H1 (cell line): ENCODE measurements at regions not wholly inside any gene's neighbourhood (a gene's known extent, or its start where the extent isn't known, plus 50 kb on each side); places are given as distances from the start of the nearest gene placed in this dataset.

Experiments
- CTCF ChIA-PET: fragments of 300-600 bp; sonication (Branson Sonifier 250); formaldehyde crosslinking; loops from one replicate; lab custom pipeline; 2021; ENCODE audit not compliant: partially characterized antibody; lab: Charles Lee
- POLR2A ChIA-PET: fragments of 300-600 bp; sonication (Branson Sonifier 250); formaldehyde crosslinking; loops from one replicate; lab custom pipeline; 2021; ENCODE audit warnings: inconsistent platforms; ENCODE audit not compliant: partially characterized antibody; lab: Charles Lee
- DNase-seq, 2 experiments: peaks; one replicate each; pipeline versions ENCODE4 v3.0.0 to v3.0.0-alpha.2; 2010 to 2022; ENCODE audit warnings: low spot score in 2 of 2, low read depth in 1 of 2, mixed read lengths in 1 of 2
- FAIRE-seq: peaks from 2 replicates; lab custom pipeline; 2011; peaks lifted over from hg19 to GRCh38; lab: Jason Lieb, UNC
- H2AFZ ChIP-seq: 2 replicates; pipeline ENCODE4 v1.8.1; 2012; ENCODE audit warnings: low read length, inconsistent platforms
- H2AK5ac ChIP-seq: 2 replicates; pipeline ENCODE4 v1.6.1; 2013; ENCODE audit warnings: low read depth, low read length
- H2BK120ac ChIP-seq: replicated peaks from 2 replicates; pipeline ENCODE3; 2013; ENCODE audit warnings: low read depth, low read length, inconsistent platforms
- H2BK12ac ChIP-seq: 2 replicates; pipeline ENCODE4 v1.6.1; 2013; ENCODE audit warnings: low read depth, low read length
- H2BK15ac ChIP-seq: 2 replicates; pipeline ENCODE4 v1.6.1; 2013; ENCODE audit warnings: low read length
- H2BK20ac ChIP-seq: 2 replicates; pipeline ENCODE4 v1.6.1; 2013; ENCODE audit warnings: low read length
- H2BK5ac ChIP-seq: 2 replicates; pipeline ENCODE4 v1.6.1; 2013; ENCODE audit warnings: low read depth, low read length
- H3K14ac ChIP-seq: 2 replicates; pipeline ENCODE4 v1.6.1; 2013; ENCODE audit warnings: inconsistent platforms; ENCODE audit not compliant: insufficient read length
- H3K18ac ChIP-seq: 2 replicates; pipeline ENCODE4 v1.6.1; 2013; ENCODE audit warnings: low read length; ENCODE audit errors: extremely low read depth
- H3K23ac ChIP-seq: 2 replicates; pipeline ENCODE4 v1.6.1; 2013; ENCODE audit warnings: inconsistent platforms; ENCODE audit not compliant: insufficient read length
- H3K23me2 ChIP-seq: 2 replicates; pipeline ENCODE4 v1.6.1; 2013; ENCODE audit warnings: low read depth, low read length
- H3K27ac ChIP-seq: 2 replicates; pipeline ENCODE4 v1.6.1; 2011; ENCODE audit warnings: low read depth, low read length, inconsistent platforms
- H3K27me3 ChIP-seq, 4 experiments: replicated peaks in 1 of 4; 1 replicate in 1 of 4; 2 replicates in 3 of 4; pipeline versions ENCODE4 v1.6.1 to v1.8.1; 2011 to 2013; ENCODE audit warnings: low read length in 3 of 4, mild to moderate bottlenecking in 3 of 4, inconsistent platforms in 2 of 4, mixed read lengths in 2 of 4, moderate library complexity in 1 of 4; ENCODE audit not compliant: control insufficient read depth in 3 of 4, insufficient read depth in 3 of 4; ENCODE audit errors: extremely low read depth in 1 of 4
- H3K36me3 ChIP-seq, 4 experiments: 2 replicates each; pipeline versions ENCODE4 v1.6.1 to v1.8.1; 2011 to 2013; ENCODE audit warnings: mild to moderate bottlenecking in 4 of 4, low read length in 3 of 4, moderate library complexity in 2 of 4, control low read depth in 1 of 4, inconsistent platforms in 1 of 4; ENCODE audit not compliant: insufficient read depth in 4 of 4, control insufficient read depth in 2 of 4
- H3K4ac ChIP-seq: replicated peaks from 2 replicates; pipeline ENCODE3; 2013; ENCODE audit warnings: low read length, low read depth, mixed read lengths, inconsistent platforms; ENCODE audit not compliant: insufficient read length
- H3K4me1 ChIP-seq, 4 experiments: replicated peaks in 1 of 4; 1 replicate in 1 of 4; 2 replicates in 3 of 4; pipeline versions ENCODE4 v1.6.1 to v1.8.1; 2011 to 2013; ENCODE audit warnings: low read length in 3 of 4, inconsistent platforms in 2 of 4, mixed read lengths in 1 of 4; ENCODE audit not compliant: insufficient read depth in 4 of 4, control insufficient read depth in 3 of 4
- H3K4me2 ChIP-seq, 2 experiments: 2 replicates each; pipeline versions ENCODE4 v1.6.1 to v1.8.1; 2011 to 2013; ENCODE audit warnings: low read depth in 2 of 2, low read length in 2 of 2, control low read depth in 1 of 2, inconsistent platforms in 1 of 2, mild to moderate bottlenecking in 1 of 2; ENCODE audit not compliant: insufficient read depth in 1 of 2
- H3K4me3 ChIP-seq, 4 experiments: fragments of 200-600, 300-600 bp in 1 of 4; sonication (generic), shearing (Covaris generic), sonication (Bioruptor Twin) in 1 of 4; 2 replicates each; pipeline versions ENCODE4 v1.5.1 to v1.8.1; 2011 to 2016; ENCODE audit warnings: low read length in 4 of 4, low read depth in 3 of 4, control low read depth in 2 of 4, inconsistent platforms in 2 of 4, mild to moderate bottlenecking in 2 of 4, mixed read lengths in 1 of 4, moderate library complexity in 1 of 4; ENCODE audit not compliant: insufficient read depth in 2 of 4; ENCODE audit errors: extremely low read depth in 1 of 4
- H3K56ac ChIP-seq: replicated peaks from 2 replicates; pipeline ENCODE3; 2013; ENCODE audit warnings: low read depth, mild to moderate bottlenecking, mixed read lengths, low read length, inconsistent platforms; ENCODE audit not compliant: insufficient read length
- H3K79me1 ChIP-seq: 2 replicates; pipeline ENCODE4 v1.6.1; 2013; ENCODE audit warnings: low read depth, low read length, control low read depth
- H3K79me2 ChIP-seq, 2 experiments: 2 replicates each; pipeline versions ENCODE4 v1.6.1 to v1.8.1; 2012 to 2013; ENCODE audit warnings: low read length in 2 of 2, mild to moderate bottlenecking in 2 of 2, inconsistent platforms in 1 of 2; ENCODE audit not compliant: insufficient read depth in 2 of 2, control insufficient read depth in 1 of 2
- H3K9ac ChIP-seq, 4 experiments: replicated peaks in 1 of 4; 1 replicate in 1 of 4; 2 replicates in 3 of 4; pipeline versions ENCODE4 v1.6.1 to v1.8.1; 2011 to 2013; ENCODE audit warnings: low read depth in 3 of 4, low read length in 3 of 4, control low read depth in 2 of 4, mild to moderate bottlenecking in 2 of 4, moderate library complexity in 2 of 4, inconsistent platforms in 1 of 4; ENCODE audit errors: extremely low read depth in 1 of 4
- H3K9me3 ChIP-seq, 2 experiments: 2 replicates each; pipeline versions ENCODE4 v1.6.1 to v1.8.1; 2012 to 2013; ENCODE audit warnings: mild to moderate bottlenecking in 2 of 2, moderate library complexity in 2 of 2, control low read depth in 1 of 2, inconsistent platforms in 1 of 2, low read depth in 1 of 2, low read length in 1 of 2, mixed read lengths in 1 of 2; ENCODE audit not compliant: insufficient read depth in 2 of 2
- H4K20me1 ChIP-seq, 2 experiments: replicated peaks in 1 of 2; 2 replicates each; pipeline versions ENCODE3 to v1.8.1; 2011 to 2013; ENCODE audit warnings: inconsistent platforms in 2 of 2, low read length in 2 of 2, mild to moderate bottlenecking in 1 of 2; ENCODE audit not compliant: insufficient read depth in 2 of 2, control insufficient read depth in 1 of 2
- H4K5ac ChIP-seq: 2 replicates; pipeline ENCODE4 v1.6.1; 2013; ENCODE audit warnings: low read length, low read depth, mixed read lengths, inconsistent platforms; ENCODE audit not compliant: insufficient read length
- H4K8ac ChIP-seq: 2 replicates; pipeline ENCODE4 v1.8.0; 2013; ENCODE audit warnings: mild to moderate bottlenecking, moderate library complexity, low read length, inconsistent platforms; ENCODE audit not compliant: insufficient read depth; ENCODE audit errors: extremely low read depth
- H4K91ac ChIP-seq: replicated peaks from 2 replicates; pipeline ENCODE3; 2013; ENCODE audit warnings: low read length, mixed read lengths, inconsistent platforms; ENCODE audit not compliant: insufficient read length
- E2F6 ChIP-seq: IDR thresholded peaks from 2 replicates; pipeline ENCODE4 v1.6.1; 2012; ENCODE audit warnings: inconsistent platforms
- KDM4A ChIP-seq: IDR thresholded peaks from one replicate; pipeline ENCODE4 v1.7.1; 2012; ENCODE audit warnings: low read depth, mild to moderate bottlenecking, moderate library complexity, low read length, inconsistent platforms; ENCODE audit not compliant: severe bottlenecking
- TAF7 ChIP-seq: optimal IDR thresholded peaks from 2 replicates; pipeline ENCODE3; 2011; ENCODE audit warnings: low read depth, mild to moderate bottlenecking, inconsistent platforms, low read length, moderate library complexity, borderline replicate concordance
- WGBS, 2 experiments: shearing (Covaris generic) in 1 of 2; methylation state at CpG; one replicate each; pipeline versions ENCODE4 v1.1.6 to v1.1.7; 2013 to 2015; ENCODE audit warnings: low lambda C conversion rate in 2 of 2, mixed read lengths in 2 of 2, inconsistent platforms in 1 of 2, low coverage in 1 of 2, missing lambda C conversion rate in 1 of 2; ENCODE audit not compliant: insufficient replicate concordance in 2 of 2, insufficient coverage in 1 of 2, insufficient read length in 1 of 2; ENCODE audit errors: extremely low coverage in 1 of 2, missing lambda C conversion rate in 1 of 2; 5-methylcytosine and 5-hydroxymethylcytosine counted together

DNA sequence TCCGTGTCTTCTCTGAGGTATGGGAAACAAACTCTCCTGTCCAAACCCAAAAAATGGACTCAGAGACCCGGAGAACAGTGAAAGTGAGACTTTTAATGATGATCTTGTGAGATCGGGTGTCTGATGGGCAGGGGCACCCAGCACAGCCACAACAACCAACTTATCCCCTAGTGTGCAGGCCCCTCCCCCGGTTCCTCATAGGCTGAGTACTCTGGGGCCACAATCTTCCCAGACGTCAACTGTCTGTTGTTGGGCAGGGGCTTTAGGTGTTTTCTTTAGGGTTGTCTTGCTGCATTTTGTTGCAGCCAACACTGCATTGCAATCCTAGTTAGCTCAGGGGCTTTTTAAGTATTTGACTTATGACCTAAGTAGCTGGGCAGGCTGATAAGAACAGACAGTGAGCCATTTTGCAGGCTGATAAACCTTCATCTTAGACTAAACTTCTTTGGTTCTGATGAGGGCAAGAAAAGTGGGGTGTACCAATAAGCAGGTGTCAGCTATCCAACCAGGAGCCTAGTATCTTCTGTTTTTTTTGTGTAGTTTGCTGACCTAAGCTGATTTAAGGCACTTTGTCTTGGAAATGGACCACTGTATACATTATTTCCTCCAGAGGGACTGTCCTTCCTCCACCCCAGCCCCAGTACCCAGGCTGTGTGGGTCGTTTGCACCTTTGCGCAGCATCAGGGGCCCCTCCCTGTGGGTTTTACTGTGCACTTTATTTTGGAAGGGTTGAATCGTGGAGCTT lies 1323.6 kb downstream of the TBC1D22A start:
- H3K23ac ChIP-seq, result no peak overlapping the region
- H2AK5ac ChIP-seq, result no peak overlapping the region
- FAIRE-seq, result no peak
- POLR2A ChIA-PET, result no interaction called here
- 0 out of 2 replicates have a peak overlapping the region, but pooled peaks have one; percentile 17 for H2BK12ac ChIP-seq
- no peaks in the 10 kb centered on the region for H3K36me3 ChIP-seq
- H3K9me3 ChIP-seq, result no peaks in the 10 kb centered on the region
- H4K20me1 ChIP-seq, result no peaks in the 10 kb centered on the region
- CTCF ChIA-PET, result interaction anchor here (0.6 kb wide), 1 partner anchor 17 kb away, joined by 3 read pairs; no protein-coding TSS in a partner anchor
- no peak overlapping the region for H2BK5ac ChIP-seq
- H3K14ac ChIP-seq, result no peak overlapping the region
- H3K18ac ChIP-seq, result no peak overlapping the region
- H3K4ac ChIP-seq, result no peak overlapping the region
- H2BK120ac ChIP-seq, result no peak overlapping the region
- H4K8ac ChIP-seq, result no peak overlapping the region
- H3K4me3 ChIP-seq, result no peak overlapping the region
- H2BK20ac ChIP-seq, result no peak overlapping the region
- no peak overlapping the region for H2BK15ac ChIP-seq
- no peaks in the 10 kb centered on the region for H3K23me2 ChIP-seq
- H3K56ac ChIP-seq, result no peak overlapping the region
- 0 out of 7 replicates have a peak, but pooled peaks cover 0 to 3% (median 1%) of the 10 kb centered on the region in 4 experiments for H3K27me3 ChIP-seq
- WGBS, 2 experiments, result 96% methylated on average over 8 of the region's 8 CpGs; no CpG with 5 or more reads in 1 of the 2 experiments
- H3K79me2 ChIP-seq, result no peaks in the 10 kb centered on the region
- H3K9ac ChIP-seq, result no peak overlapping the region
- no peaks in the 10 kb centered on the region; the same call in 1 of the 2 replicates for H3K79me1 ChIP-seq
- no peak overlapping the region for H3K4me2 ChIP-seq
- H4K5ac ChIP-seq, result no peak overlapping the region
- H3K4me1 ChIP-seq, result peaks cover 0 to 14% (median 2%) of the 10 kb centered on the region in 4 experiments; a peak in 1 of 7 replicates
- TF ChIP-seq TAF7 (no peak), E2F6 (no peak), KDM4A (no peak)
- DNase-seq, result no peak
- H4K91ac ChIP-seq, result no peak overlapping the region
- no peak overlapping the region for H3K27ac ChIP-seq
- no peak overlapping the region for H2AFZ ChIP-seq
